ENCODE measurements at regions not wholly inside any gene's neighbourhood (a gene's known extent, or its start where the extent isn't known, plus 50 kb on each side); places are given as distances from the start of the nearest gene placed in this dataset.

DNA sequence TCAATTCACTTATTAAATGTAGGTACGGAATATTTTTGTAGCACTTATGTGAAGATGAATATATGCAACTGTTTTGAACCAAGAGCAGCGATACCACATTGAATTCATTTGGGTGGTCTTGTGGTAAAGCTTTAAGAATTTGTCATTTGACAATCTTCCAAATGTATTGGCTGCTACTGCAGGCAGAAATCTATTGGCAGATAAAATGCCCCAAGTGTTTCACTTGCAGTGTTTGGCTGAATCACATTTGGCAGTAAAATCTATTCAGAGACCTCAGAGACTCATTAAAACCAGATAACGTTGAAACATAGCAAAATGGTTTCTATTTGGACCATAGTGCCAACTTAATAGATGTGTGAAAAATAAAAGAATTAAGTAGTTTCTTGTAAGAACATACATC is 303.4 kb downstream of the FGF13 start:
- no peak overlapping the region for H3K4me3 ChIP-seq (ENCODE audit: low read depth, low read length)
- DNase-seq: no peak
- H3K9me3 ChIP-seq: no peaks in the 10 kb centered on the region
- H3K27me3 ChIP-seq: no peaks in the 10 kb centered on the region
- H3K36me3 ChIP-seq: no peaks in the 10 kb centered on the region
- no peaks in the 10 kb centered on the region for H3K4me1 ChIP-seq
- TF ChIP-seq, protein P1, sequence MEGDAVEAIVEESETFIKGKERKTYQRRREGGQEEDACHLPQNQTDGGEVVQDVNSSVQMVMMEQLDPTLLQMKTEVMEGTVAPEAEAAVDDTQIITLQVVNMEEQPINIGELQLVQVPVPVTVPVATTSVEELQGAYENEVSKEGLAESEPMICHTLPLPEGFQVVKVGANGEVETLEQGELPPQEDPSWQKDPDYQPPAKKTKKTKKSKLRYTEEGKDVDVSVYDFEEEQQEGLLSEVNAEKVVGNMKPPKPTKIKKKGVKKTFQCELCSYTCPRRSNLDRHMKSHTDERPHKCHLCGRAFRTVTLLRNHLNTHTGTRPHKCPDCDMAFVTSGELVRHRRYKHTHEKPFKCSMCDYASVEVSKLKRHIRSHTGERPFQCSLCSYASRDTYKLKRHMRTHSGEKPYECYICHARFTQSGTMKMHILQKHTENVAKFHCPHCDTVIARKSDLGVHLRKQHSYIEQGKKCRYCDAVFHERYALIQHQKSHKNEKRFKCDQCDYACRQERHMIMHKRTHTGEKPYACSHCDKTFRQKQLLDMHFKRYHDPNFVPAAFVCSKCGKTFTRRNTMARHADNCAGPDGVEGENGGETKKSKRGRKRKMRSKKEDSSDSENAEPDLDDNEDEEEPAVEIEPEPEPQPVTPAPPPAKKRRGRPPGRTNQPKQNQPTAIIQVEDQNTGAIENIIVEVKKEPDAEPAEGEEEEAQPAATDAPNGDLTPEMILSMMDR (IDR thresholded peaks at IDR 0.05; ENCODE audit: low read depth, low read length): no peak

DNA sequence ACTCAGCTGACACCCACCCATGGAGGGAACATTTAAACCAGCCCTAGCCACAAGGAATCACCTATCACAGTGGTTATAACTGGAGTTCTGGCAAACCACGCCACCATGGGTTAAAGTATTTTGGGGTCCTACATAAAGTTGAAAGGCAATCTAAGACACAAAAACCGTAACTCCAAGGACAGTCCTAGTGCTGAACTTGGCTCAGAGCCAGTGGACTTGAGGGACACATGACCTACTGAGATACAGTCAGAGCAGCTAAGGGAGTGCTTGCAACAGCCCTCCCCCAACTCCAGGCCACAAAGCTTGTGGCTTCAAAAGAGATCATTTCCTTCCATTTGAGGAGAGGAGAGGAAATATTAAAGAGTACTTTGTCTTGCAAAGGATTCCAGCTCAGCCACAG is 300.5 kb downstream of the FGF13 start:
- Histone ChIP-seq H3K36me3 (no peaks in the 10 kb centered on the region), H3K4me3 (ENCODE audit: low read depth, low read length) (no peak overlapping the region), H3K27me3 (no peaks in the 10 kb centered on the region), H3K4me1 (no peaks in the 10 kb centered on the region), H3K9me3 (no peaks in the 10 kb centered on the region)
- no peak for DNase-seq
- TF ChIP-seq, protein P1 (IDR thresholded peaks at IDR 0.05; ENCODE audit: low read depth, low read length): no peak
